ENCODE measurements at regions not wholly inside any gene's neighbourhood (a gene's known extent, or its start where the extent isn't known, plus 50 kb on each side); places are given as distances from the start of the nearest gene placed in this dataset.

- TF ChIP-seq TAF1 (IDR thresholded peaks at IDR 0.05; ENCODE audit: low read depth): no peak
- no peak for TF ChIP-seq YY1 (IDR thresholded peaks at IDR 0.05; ENCODE audit: low read depth)
- no peak for TF ChIP-seq USF1 (IDR thresholded peaks at IDR 0.05)
- TF ChIP-seq TCF12 (IDR thresholded peaks at IDR 0.05; ENCODE audit: low read depth): no peak
- no peak for TF ChIP-seq EP300 (IDR thresholded peaks at IDR 0.05; ENCODE audit: borderline replicate concordance)
- TF ChIP-seq CEBPB (IDR thresholded peaks at IDR 0.05): no peak
- TF ChIP-seq MAX (IDR thresholded peaks at IDR 0.05): no peak
- no peak for TF ChIP-seq FOXM1 (IDR thresholded peaks at IDR 0.05; ENCODE audit: borderline replicate concordance, low read depth)
- TF ChIP-seq CREB1 (IDR thresholded peaks at IDR 0.05; ENCODE audit: low read depth): no peak
Measured at GRCh38 chr11:116691771-116692177, 81.0 kb downstream of the BUD13 start.

All from Ishikawa (cell line).